BLaER1 treated with 17β-estradiol and CSF1 and Interleukin-3, amounts not matched to agents 10 nM and 100 nM (cell line): ENCODE measurements at regions not wholly inside any gene's neighbourhood (a gene's known extent, or its start where the extent isn't known, plus 50 kb on each side); places are given as distances from the start of the nearest gene placed in this dataset.
"Not testable (repeated sequence)": the region's sequence is repeated elsewhere in the genome, so short reads cannot be mapped to it uniquely, and the experiment has no call there.

Experiments used
- H3K27ac ChIP-seq, 11 experiments: shearing (Covaris generic); formaldehyde crosslinking; 2 replicates each; pipeline ENCODE4 v1.8.1; 2022
- H3K27me3 ChIP-seq, 11 experiments: shearing (Covaris generic); formaldehyde crosslinking; 2 replicates each; pipeline ENCODE4 v1.8.1; 2022
- H3K36me3 ChIP-seq, 11 experiments: shearing (Covaris generic); formaldehyde crosslinking; 2 replicates each; pipeline ENCODE4 v1.8.1; 2022
- H3K4me1 ChIP-seq, 10 experiments: shearing (Covaris generic); formaldehyde crosslinking; 2 replicates each; pipeline ENCODE4 v1.8.1; 2022
- H3K4me2 ChIP-seq, 11 experiments: shearing (Covaris generic); formaldehyde crosslinking; 2 replicates each; pipeline ENCODE4 v1.8.1; 2022
- H3K4me3 ChIP-seq, 10 experiments: shearing (Covaris generic); formaldehyde crosslinking; 2 replicates each; pipeline ENCODE4 v1.8.1; 2022
- H3K9ac ChIP-seq, 11 experiments: shearing (Covaris generic); formaldehyde crosslinking; 2 replicates each; pipeline ENCODE4 v1.8.1; 2022
- H3K9me3 ChIP-seq, 11 experiments: shearing (Covaris generic); formaldehyde crosslinking; replicated peaks in 1 of 11; 2 replicates each; pipeline ENCODE4 v1.8.1; 2022
- H4K20me1 ChIP-seq, 11 experiments: shearing (Covaris generic); formaldehyde crosslinking; 2 replicates each; pipeline ENCODE4 v1.8.1; 2022
- Cebpa-rat ChIP-seq, 11 experiments: shearing (Covaris generic); IDR thresholded peaks; 2 replicates each; pipeline ENCODE4 v1.8.1; 2022

- Histone ChIP-seq H3K9ac (no peak overlapping the region), H3K9me3 (no peaks in the 10 kb centered on the region), H3K4me1 (peaks cover 0 to 19% (median 12%) of the 10 kb centered on the region in 10 experiments; a peak in 13 of 20 replicates), H3K36me3 (no peaks in the 10 kb centered on the region), H3K27me3 (no peaks in the 10 kb centered on the region), H3K4me2 (peak overlapping the region in 6 of 11 experiments; percentile 30 to 76 (median 52); a peak in 6 of 22 replicates), H4K20me1 (no peaks in the 10 kb centered on the region), H3K27ac (no peak overlapping the region), H3K4me3 (no peak overlapping the region)
- no peak for TF ChIP-seq Cebpa-rat (IDR thresholded peaks at IDR 0.05)
These were observed 336.2 kb downstream of the ZNF674 start for GRCh38 chrX:46209037-46209436.

GRCh38 chrX:46208225-46208854 lies 336.9 kb downstream of the ZNF674 start:
- no peak overlapping the region for H3K9ac ChIP-seq
- no peaks in the 10 kb centered on the region for H3K36me3 ChIP-seq
- H3K4me3 ChIP-seq, result no peak overlapping the region
- peak overlapping the region in 8 of 11 experiments; percentile 15 to 76 (median 38); a peak in 13 of 22 replicates for H3K4me2 ChIP-seq
- no peaks in the 10 kb centered on the region for H3K27me3 ChIP-seq
- peaks cover 0 to 19% (median 12%) of the 10 kb centered on the region in 10 experiments; a peak in 13 of 20 replicates for H3K4me1 ChIP-seq
- no peak for TF ChIP-seq Cebpa-rat (IDR thresholded peaks at IDR 0.05)
- no peak overlapping the region for H3K27ac ChIP-seq
- H3K9me3 ChIP-seq, result no peaks in the 10 kb centered on the region
- no peaks in the 10 kb centered on the region for H4K20me1 ChIP-seq

GRCh38 chrX:46204721-46205422 lies 340.3 kb downstream of the ZNF674 start:
- Histone ChIP-seq H4K20me1 (no peaks in the 10 kb centered on the region), H3K9ac (no peak overlapping the region), H3K4me1 (peaks cover 0 to 19% (median 12%) of the 10 kb centered on the region in 10 experiments; a peak in 13 of 20 replicates), H3K9me3 (no peaks in the 10 kb centered on the region), H3K27me3 (no peaks in the 10 kb centered on the region), H3K4me2 (no peak overlapping the region), H3K4me3 (no peak overlapping the region), H3K36me3 (no peaks in the 10 kb centered on the region), H3K27ac (no peak overlapping the region)
- no peak for TF ChIP-seq Cebpa-rat (IDR thresholded peaks at IDR 0.05)

GRCh38 chrX:46202733-46203514 lies 342.3 kb downstream of the ZNF674 start:
- Histone ChIP-seq H3K27me3 (no peaks in the 10 kb centered on the region), H3K9me3 (no peaks in the 10 kb centered on the region), H3K27ac (no peak overlapping the region), H3K4me1 (peaks cover 0 to 5% (median 2%) of the 10 kb centered on the region in 10 experiments; a peak in 11 of 20 replicates), H3K4me3 (no peak overlapping the region), H4K20me1 (no peaks in the 10 kb centered on the region), H3K9ac (no peak overlapping the region), H3K4me2 (no peak overlapping the region), H3K36me3 (no peaks in the 10 kb centered on the region)
- TF ChIP-seq Cebpa-rat (IDR thresholded peaks at IDR 0.05), result no peak

GRCh38 chrX:46200413-46200812 lies 344.8 kb downstream of the ZNF674 start:
- Histone ChIP-seq H3K4me3 (no peak overlapping the region), H3K4me2 (no peak overlapping the region), H3K27ac (no peak overlapping the region), H3K4me1 (no peaks in the 10 kb centered on the region), H3K36me3 (0 out of 22 replicates have a peak, but pooled peaks cover 0 to 4% (median 0%) of the 10 kb centered on the region in 11 experiments), H4K20me1 (no peaks in the 10 kb centered on the region), H3K27me3 (no peaks in the 10 kb centered on the region), H3K9me3 (peaks cover 10 to 14% (median 11%) of the 10 kb centered on the region in 11 experiments), H3K9ac (no peak overlapping the region)
- no peak for TF ChIP-seq Cebpa-rat (IDR thresholded peaks at IDR 0.05)

- Histone ChIP-seq H3K4me3 (no peak overlapping the region), H4K20me1 (no peaks in the 10 kb centered on the region), H3K4me2 (no peak overlapping the region), H3K9ac (no peak overlapping the region), H3K27me3 (no peaks in the 10 kb centered on the region), H3K36me3 (0 out of 22 replicates have a peak, but pooled peaks cover 0 to 4% (median 0%) of the 10 kb centered on the region in 11 experiments), H3K27ac (no peak overlapping the region), H3K4me1 (no peaks in the 10 kb centered on the region), H3K9me3 (peaks cover 17 to 26% (median 23%) of the 10 kb centered on the region in 11 experiments)
- TF ChIP-seq Cebpa-rat (IDR thresholded peaks at IDR 0.05), result no peak
These were observed 346.4 kb downstream of the ZNF674 start for GRCh38 chrX:46198858-46199257.

- H3K9ac ChIP-seq, result not testable (repeated sequence)
These were observed 358.5 kb downstream of the ZNF674 start for GRCh38 chrX:46186811-46187106.

GRCh38 chrX:46185923-46186810 lies 359.1 kb downstream of the ZNF674 start:
- H3K27me3 ChIP-seq, result no peaks in the 10 kb centered on the region
- peaks cover 0 to 8% (median 1%) of the 10 kb centered on the region in 10 experiments; a peak in 10 of 20 replicates for H3K4me1 ChIP-seq
- peaks cover 3 to 20% (median 16%) of the 10 kb centered on the region in 11 experiments; a peak in 12 of 22 replicates for H3K9me3 ChIP-seq
- no peak overlapping the region for H3K27ac ChIP-seq
- H3K4me3 ChIP-seq, result no peak overlapping the region
- no peaks in the 10 kb centered on the region for H3K36me3 ChIP-seq
- no peak overlapping the region for H3K9ac ChIP-seq
- TF ChIP-seq Cebpa-rat (IDR thresholded peaks at IDR 0.05), result no peak
- H3K4me2 ChIP-seq, result no peak overlapping the region
- no peaks in the 10 kb centered on the region for H4K20me1 ChIP-seq

More at GRCh38 chrX:46186811-46187106, 358.5 kb downstream of the ZNF674 start:
- peaks cover 2 to 18% (median 15%) of the 10 kb centered on the region in 11 experiments; a peak in 12 of 22 replicates for H3K9me3 ChIP-seq
- H3K4me2 ChIP-seq, H3K36me3 ChIP-seq, H3K4me1 ChIP-seq, H4K20me1 ChIP-seq, H3K4me3 ChIP-seq, H3K27ac ChIP-seq, H3K27me3 ChIP-seq: not testable (repeated sequence)
